Activated CD4-positive, alpha-beta T cell treated with anti-CD3 and anti-CD28 coated beads, Interleukin-2, amount 50 U/mL, for 16 hours (primary cell): ENCODE measurements at regions not wholly inside any gene's neighbourhood (a gene's known extent, or its start where the extent isn't known, plus 50 kb on each side); places are given as distances from the start of the nearest gene placed in this dataset.

Source experiments
- DNase-seq: peaks from one replicate; pipeline ENCODE4 v3.0.0-alpha.2; 2020

- DNase-seq: no peak
Measured at GRCh38 chr1:18564676-18565075, 66.0 kb upstream of the PAX7 start.

GRCh38 chr1:18565321-18565720 lies 65.3 kb upstream of the PAX7 start:
- DNase-seq: no peak

GRCh38 chr1:18568489-18568888 lies 62.2 kb upstream of the PAX7 start:
- no peak for DNase-seq

GRCh38 chr1:18569251-18569650 lies 61.4 kb upstream of the PAX7 start:
- no peak for DNase-seq

- DNase-seq: no peak
Measured at GRCh38 chr1:18569811-18570545, 60.7 kb upstream of the PAX7 start.

- DNase-seq: no peak
Measured at GRCh38 chr1:18571275-18571674, 59.4 kb upstream of the PAX7 start.

GRCh38 chr1:18572022-18572880 lies 58.4 kb upstream of the PAX7 start:
- DNase-seq: no peak

- DNase-seq: no peak
Measured at GRCh38 chr1:18573170-18573569, 57.5 kb upstream of the PAX7 start.

GRCh38 chr1:18574754-18575153 lies 55.9 kb upstream of the PAX7 start:
- DNase-seq: no peak

- DNase-seq: peak; percentile 37
Measured at GRCh38 chr1:18575620-18576019, 55.0 kb upstream of the PAX7 start.

GRCh38 chr1:18578271-18578670 lies 52.4 kb upstream of the PAX7 start:
- DNase-seq: no peak

- peak; percentile 13 for DNase-seq
Measured at GRCh38 chr1:18579267-18579666, 51.4 kb upstream of the PAX7 start.

GRCh38 chr1:18580047-18580446 lies 50.6 kb upstream of the PAX7 start:
- no peak for DNase-seq

GRCh38 chr1:18580691-18581419 lies 49.8 kb upstream of the PAX7 start:
- no peak for DNase-seq
